AG04449 (cell line): ENCODE measurements at regions not wholly inside any gene's neighbourhood (a gene's known extent, or its start where the extent isn't known, plus 50 kb on each side); places are given as distances from the start of the nearest gene placed in this dataset.

Experiments used
- CTCF ChIA-PET: fragments of 350-600 bp; formaldehyde crosslinking; extraction: SDS; loops from one replicate; lab custom pipeline; 2021; ENCODE audit warnings: antibody characterized with exemption; lab: Yijun Ruan, JAX
- POLR2A ChIA-PET: fragments of 400-600, 350-600 bp; formaldehyde crosslinking; extraction: SDS; loops from one replicate; lab custom pipeline; 2020; ENCODE audit warnings: antibody characterized with exemption, inconsistent platforms; lab: Yijun Ruan, JAX
- DNase-seq: peaks from one replicate; pipeline ENCODE4 v3.0.0-alpha.2; 2010; ENCODE audit warnings: low read depth, low spot score
- H3K4me3 ChIP-seq: 2 replicates; pipeline ENCODE4 v1.5.1; 2011; ENCODE audit warnings: low read depth, mild to moderate bottlenecking, control low read depth, low read length
- TF ChIP-seq, protein P1 (sequence below): IDR thresholded peaks from one replicate; pipeline ENCODE4 v1.5.1; 2011; ENCODE audit warnings: mild to moderate bottlenecking, moderate library complexity, low read length, control low read depth, inconsistent platforms; ENCODE audit not compliant: insufficient read depth; ENCODE audit errors: missing control alignments

DNA sequence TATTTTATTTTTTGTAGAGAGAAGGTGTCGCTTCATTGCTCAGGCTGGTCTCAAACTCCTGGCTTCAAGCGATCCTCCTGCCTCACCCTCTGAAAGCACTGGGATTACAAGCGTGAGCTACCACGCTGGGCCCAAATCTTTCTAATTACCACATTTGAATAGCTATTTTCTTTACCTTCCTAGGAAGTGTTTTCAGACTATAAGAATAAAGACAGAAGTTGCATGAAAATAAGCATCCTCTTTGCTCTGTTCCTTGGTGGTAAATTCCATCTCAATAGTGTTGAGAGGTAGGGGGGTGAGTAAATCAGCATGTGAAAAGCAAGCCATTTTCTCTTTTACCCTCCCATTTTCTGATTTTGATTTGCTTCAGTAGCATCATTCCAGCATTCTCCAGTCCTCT is 122.4 kb downstream of the LARP7 start:
- no peak for DNase-seq
- TF ChIP-seq, protein P1, sequence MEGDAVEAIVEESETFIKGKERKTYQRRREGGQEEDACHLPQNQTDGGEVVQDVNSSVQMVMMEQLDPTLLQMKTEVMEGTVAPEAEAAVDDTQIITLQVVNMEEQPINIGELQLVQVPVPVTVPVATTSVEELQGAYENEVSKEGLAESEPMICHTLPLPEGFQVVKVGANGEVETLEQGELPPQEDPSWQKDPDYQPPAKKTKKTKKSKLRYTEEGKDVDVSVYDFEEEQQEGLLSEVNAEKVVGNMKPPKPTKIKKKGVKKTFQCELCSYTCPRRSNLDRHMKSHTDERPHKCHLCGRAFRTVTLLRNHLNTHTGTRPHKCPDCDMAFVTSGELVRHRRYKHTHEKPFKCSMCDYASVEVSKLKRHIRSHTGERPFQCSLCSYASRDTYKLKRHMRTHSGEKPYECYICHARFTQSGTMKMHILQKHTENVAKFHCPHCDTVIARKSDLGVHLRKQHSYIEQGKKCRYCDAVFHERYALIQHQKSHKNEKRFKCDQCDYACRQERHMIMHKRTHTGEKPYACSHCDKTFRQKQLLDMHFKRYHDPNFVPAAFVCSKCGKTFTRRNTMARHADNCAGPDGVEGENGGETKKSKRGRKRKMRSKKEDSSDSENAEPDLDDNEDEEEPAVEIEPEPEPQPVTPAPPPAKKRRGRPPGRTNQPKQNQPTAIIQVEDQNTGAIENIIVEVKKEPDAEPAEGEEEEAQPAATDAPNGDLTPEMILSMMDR: no peak
- ChIA-PET CTCF (interaction anchor here (0.8 to 9.9 kb wide), 6 partner anchors 11 to 431 kb away, joined by 3 to 126 read pairs (median 3); no protein-coding TSS in a partner anchor), POLR2A (interaction anchor here (0.6 kb wide), 1 partner anchor 92 kb away, joined by 3 read pairs; no protein-coding TSS in a partner anchor)
- H3K4me3 ChIP-seq: no peak overlapping the region

DNA sequence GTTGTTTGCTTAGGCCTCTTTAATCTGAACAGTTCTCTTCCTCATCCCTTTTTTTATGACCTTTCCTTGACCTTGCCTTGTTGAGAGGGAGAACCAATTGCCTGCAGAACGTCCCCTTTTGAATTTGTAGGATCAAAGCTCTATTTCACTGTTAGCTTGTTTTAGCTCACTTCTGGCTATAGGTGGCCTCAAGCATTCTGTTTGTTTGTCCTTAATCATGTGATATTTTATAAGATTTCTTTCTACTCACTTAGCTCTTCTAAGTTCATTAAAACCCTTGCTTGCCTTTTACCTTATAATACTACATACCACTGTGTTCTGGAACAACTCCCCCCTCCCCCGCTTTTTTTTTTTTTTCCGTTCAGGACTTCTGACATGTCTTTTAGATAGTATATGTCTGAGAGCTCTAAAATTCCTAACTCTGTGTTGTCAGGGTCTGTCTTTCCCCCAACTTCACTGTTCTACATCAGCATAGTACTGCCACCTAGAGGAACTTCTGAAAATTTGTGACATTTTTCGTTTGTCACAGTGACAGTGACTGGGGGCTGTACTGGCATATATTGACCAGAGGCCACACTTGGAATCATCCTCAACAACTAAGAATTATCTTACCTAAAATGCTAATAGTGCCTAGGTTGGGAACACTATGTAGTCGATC is 128.5 kb downstream of the LARP7 start:
- no peak for DNase-seq
- CTCF ChIA-PET: interaction anchor here (0.6 to 9.9 kb wide), 50 partner anchors 10 to 666 kb away, joined by 3 to 289 read pairs (median 4); partner anchors contain the start of genes LARP7 and ZGRF1
- POLR2A ChIA-PET: interaction anchor here (0.7 kb wide), 1 partner anchor 106 kb away, joined by 3 read pairs; no protein-coding TSS in a partner anchor
- TF ChIP-seq, protein P1: peak; percentile 36
- no peak overlapping the region for H3K4me3 ChIP-seq

DNA sequence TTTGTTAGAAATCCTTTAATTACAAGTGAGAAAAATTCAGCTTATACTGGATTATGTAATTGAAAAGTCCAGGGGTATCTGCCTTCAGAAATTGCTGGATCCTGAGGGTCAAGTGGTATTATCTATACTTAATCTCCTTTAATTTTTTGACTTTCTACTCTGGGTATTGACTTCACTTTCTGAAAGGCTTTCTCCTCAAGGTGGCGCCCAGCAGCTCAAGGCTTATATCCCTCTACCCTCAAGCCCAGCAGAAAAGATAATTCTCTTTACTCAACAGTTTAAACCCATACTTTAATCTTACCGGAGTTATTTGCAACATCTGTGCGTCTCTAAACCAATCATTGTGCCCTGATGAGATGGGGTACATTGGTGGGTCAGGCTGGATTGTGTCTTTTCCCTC is 129.5 kb downstream of the LARP7 start:
- ChIA-PET CTCF (interaction anchor here (0.6 to 9.9 kb wide), 34 partner anchors 9 to 667 kb away, joined by 3 to 289 read pairs (median 5); no protein-coding TSS in a partner anchor), POLR2A (no interaction called here)
- DNase-seq: no peak
- H3K4me3 ChIP-seq: no peak overlapping the region
- TF ChIP-seq, protein P1: peak; percentile 53

- H3K4me3 ChIP-seq: no peak overlapping the region
- TF ChIP-seq, protein P1: no peak
- DNase-seq: no peak
- ChIA-PET POLR2A (no interaction called here), CTCF (interaction anchor here (0.8 to 9.9 kb wide), 4 partner anchors 21 to 175 kb away, joined by 3 to 289 read pairs (median 76); no protein-coding TSS in a partner anchor)
Measured at GRCh38 chr4:112767386-112767785, 130.4 kb downstream of the LARP7 start.

DNA sequence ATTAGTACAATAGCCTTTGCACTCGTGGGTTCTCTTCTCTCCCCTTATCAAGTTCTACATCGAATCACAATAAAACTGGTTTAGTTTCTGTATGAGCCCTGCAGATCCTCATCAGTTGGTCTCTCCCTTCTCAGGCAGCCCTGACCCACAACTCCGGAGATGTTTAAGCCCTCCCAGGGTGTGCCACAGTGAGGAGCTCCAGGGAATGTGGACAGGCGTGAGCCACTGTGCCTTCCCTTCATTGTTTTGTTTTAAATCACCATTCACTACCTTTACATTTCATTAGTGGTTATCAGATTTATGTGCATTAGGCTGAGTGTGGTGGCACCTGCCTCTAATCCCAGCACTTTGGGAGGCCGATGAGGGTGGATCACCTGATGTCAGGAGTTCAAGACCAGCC is 133.2 kb downstream of the LARP7 start:
- CTCF ChIA-PET: interaction anchor here (1.7 to 9.6 kb wide), 2 partner anchors 8 to 172 kb away, joined by 10 to 289 read pairs; no protein-coding TSS in a partner anchor
- POLR2A ChIA-PET: no interaction called here
- TF ChIP-seq, protein P1: no peak
- no peak for DNase-seq
- H3K4me3 ChIP-seq: no peak overlapping the region

- DNase-seq: no peak
- ChIA-PET POLR2A (no interaction called here), CTCF (interaction anchor here (2.0 to 4.8 kb wide), 3 partner anchors 10 to 163 kb away, joined by 9 to 30 read pairs (median 22); no protein-coding TSS in a partner anchor)
- TF ChIP-seq, protein P1: no peak
- H3K4me3 ChIP-seq: no peak overlapping the region
Measured at GRCh38 chr4:112775801-112776200, 138.9 kb downstream of the LARP7 start.
